Thyroid gland (tissue), 4 donors: ENCODE measurements at regions not wholly inside any gene's neighbourhood (a gene's known extent, or its start where the extent isn't known, plus 50 kb on each side); places are given as distances from the start of the nearest gene placed in this dataset.

Experiments
- DNase-seq, 2 donors: peaks; one replicate each; pipeline ENCODE4 v3.0.0-alpha.2; 2019
- H3K27ac ChIP-seq, 3 donors: fragments of 200-600 bp; sonication (generic); 1 replicate in 2 of 3; 2 replicates in 1 of 3; pipeline ENCODE4 v1.5.1; 2016 to 2019; ENCODE audit warnings: mild to moderate bottlenecking in 1 of 3, moderate library complexity in 1 of 3
- H3K27me3 ChIP-seq: fragments of 200-600 bp; sonication (generic); one replicate; pipeline ENCODE4 v1.5.1; 2019
- H3K36me3 ChIP-seq, 2 donors: fragments of 200-600 bp; sonication (generic); one replicate each; pipeline ENCODE4 v1.5.1; 2016 to 2019
- H3K4me1 ChIP-seq, 2 donors: fragments of 200-600 bp; sonication (generic); one replicate each; pipeline ENCODE4 v1.5.1; 2017 to 2019
- H3K4me3 ChIP-seq, 3 donors: fragments of 200-600 bp; sonication (generic); replicated peaks in 1 of 3; 1 replicate in 2 of 3; 2 replicates in 1 of 3; pipeline ENCODE4 v1.5.1; 2016; ENCODE audit warnings: mild to moderate bottlenecking in 1 of 3
- H3K9me3 ChIP-seq: fragments of 200-600 bp; sonication (generic); one replicate; pipeline ENCODE4 v1.5.1; 2017
- CTCF ChIP-seq, 6 experiments: fragments of 200-600 bp in 3 of 6; fragments of 450-650 bp in 3 of 6; sonication (generic) in 3 of 6; IDR thresholded peaks; one replicate each; pipeline ENCODE4 v1.5.1; 2016 to 2019; ENCODE audit warnings: antibody characterized with exemption in 6 of 6, mild to moderate bottlenecking in 2 of 6, inconsistent platforms in 1 of 6, moderate library complexity in 1 of 6
- POLR2A ChIP-seq, 2 donors: fragments of 450-650 bp; IDR thresholded peaks; one replicate each; pipeline ENCODE4 v1.6.1; 2017; ENCODE audit warnings: antibody characterized with exemption in 2 of 2, mild to moderate bottlenecking in 2 of 2, moderate library complexity in 1 of 2
- WGBS, 2 donors: methylation state at CpG; one replicate each; pipeline ENCODE4 v1.1.5; 2017; 5-methylcytosine and 5-hydroxymethylcytosine counted together
- intact Hi-C: fragments of 100-400 bp; cut with DNase I; formaldehyde crosslinking; loops from one replicate; pipeline ENCODE4 v1.15.1; 2023

GRCh38 chr14:89684139-89684538, 267.1 kb upstream of the FOXN3 start:
- no peak for DNase-seq
- H3K4me3 ChIP-seq, result no peak overlapping the region
- H3K27me3 ChIP-seq, result no peaks in the 10 kb centered on the region
- no peaks in the 10 kb centered on the region for H3K9me3 ChIP-seq
- intact Hi-C loops, result loop anchor here (10.0 kb wide), 1 partner anchor 259 kb away; no protein-coding TSS in a partner anchor
- H3K27ac ChIP-seq, result no peak overlapping the region
- TF ChIP-seq CTCF (IDR thresholded peaks at IDR 0.05), result no peak
- no peak for TF ChIP-seq POLR2A (IDR thresholded peaks at IDR 0.05)
- WGBS, 2 donors, result 97% methylated on average over 4 of the region's 4 CpGs
- no peaks in the 10 kb centered on the region for H3K4me1 ChIP-seq
- H3K36me3 ChIP-seq, result no peaks in the 10 kb centered on the region

- DNase-seq, result no peak
- Histone ChIP-seq H3K9me3 (no peaks in the 10 kb centered on the region), H3K36me3 (no peaks in the 10 kb centered on the region), H3K27ac (no peak overlapping the region), H3K4me3 (no peak overlapping the region), H3K4me1 (no peaks in the 10 kb centered on the region), H3K27me3 (no peaks in the 10 kb centered on the region)
- intact Hi-C loops, result loop anchor here (10.0 kb wide), 1 partner anchor 257 kb away; no protein-coding TSS in a partner anchor
- TF ChIP-seq CTCF (IDR thresholded peaks at IDR 0.05) (no peak), POLR2A (IDR thresholded peaks at IDR 0.05) (no peak)
- WGBS, 2 donors, result 77 to 83% methylated on average over 9 of the region's 9 CpGs
Observed at GRCh38 chr14:89681086-89682018, 264.3 kb upstream of the FOXN3 start.

GRCh38 chr14:89680156-89680555, 263.1 kb upstream of the FOXN3 start:
- intact Hi-C loops, result loop anchor here (10.0 kb wide), 1 partner anchor 255 kb away; no protein-coding TSS in a partner anchor
- no peaks in the 10 kb centered on the region for H3K36me3 ChIP-seq
- no peak for DNase-seq
- TF ChIP-seq CTCF (IDR thresholded peaks at IDR 0.05) (no peak), POLR2A (IDR thresholded peaks at IDR 0.05) (no peak)
- no peak overlapping the region for H3K27ac ChIP-seq
- no peaks in the 10 kb centered on the region for H3K9me3 ChIP-seq
- H3K27me3 ChIP-seq, result no peaks in the 10 kb centered on the region
- WGBS, 2 donors, result 73 to 84% methylated on average over 4 of the region's 4 CpGs
- H3K4me1 ChIP-seq, result no peaks in the 10 kb centered on the region
- no peak overlapping the region for H3K4me3 ChIP-seq

GRCh38 chr14:89678768-89679167, 261.7 kb upstream of the FOXN3 start:
- WGBS, 2 donors, result 62 to 72% methylated on average over 2 of the region's 2 CpGs
- Histone ChIP-seq H3K4me1 (no peaks in the 10 kb centered on the region), H3K36me3 (no peaks in the 10 kb centered on the region), H3K9me3 (no peaks in the 10 kb centered on the region), H3K27ac (no peak overlapping the region), H3K27me3 (no peaks in the 10 kb centered on the region), H3K4me3 (no peak overlapping the region)
- TF ChIP-seq CTCF (IDR thresholded peaks at IDR 0.05) (no peak), POLR2A (IDR thresholded peaks at IDR 0.05) (no peak)
- intact Hi-C loops, result no loop called here
- no peak for DNase-seq

GRCh38 chr14:89675590-89675989, 258.6 kb upstream of the FOXN3 start:
- Histone ChIP-seq H3K4me1 (no peaks in the 10 kb centered on the region), H3K27me3 (no peaks in the 10 kb centered on the region), H3K27ac (no peak overlapping the region), H3K36me3 (no peaks in the 10 kb centered on the region), H3K9me3 (no peaks in the 10 kb centered on the region), H3K4me3 (no peak overlapping the region)
- 69 to 77% methylated on average over 3 of the region's 3 CpGs for WGBS, 2 donors
- intact Hi-C loops, result no loop called here
- no peak for TF ChIP-seq POLR2A (IDR thresholded peaks at IDR 0.05)
- no peak for DNase-seq
